A549 (cell line): ENCODE measurements at regions not wholly inside any gene's neighbourhood (a gene's known extent, or its start where the extent isn't known, plus 50 kb on each side); places are given as distances from the start of the nearest gene placed in this dataset.

Experiments used
- ATAC-seq, 2 experiments: fragments of 200-7000 bp in 1 of 2; fragments of >200 bp in 1 of 2; cut with Nextera tagmentation in 1 of 2; cut with Tn5 transposase in 1 of 2; 3 replicates each; pipeline versions ENCODE4 v1.8.0 to v1.9.1; 2018 to 2020; ENCODE audit warnings: mild to moderate bottlenecking in 1 of 2, moderate library complexity in 1 of 2
- CTCF ChIA-PET: fragments of 300-600 bp; sonication (Branson Sonifier 250); formaldehyde crosslinking; extraction: SDS; loops from one replicate; lab custom pipeline; 2021; ENCODE audit warnings: antibody characterized with exemption, inconsistent platforms; lab: Yijun Ruan, JAX
- POLR2A ChIA-PET: fragments of 350-600 bp; formaldehyde crosslinking; extraction: SDS; loops from one replicate; lab custom pipeline; 2021; ENCODE audit warnings: antibody characterized with exemption, inconsistent platforms; lab: Yijun Ruan, JAX
- DNase-seq, 2 experiments: peaks; one replicate each; pipeline versions ENCODE4 v3.0.0 to v3.0.0-alpha.2; 2011 to 2016; ENCODE audit warnings: low read depth in 1 of 2, low spot score in 1 of 2
- FAIRE-seq: peaks from 2 replicates; lab custom pipeline; 2011; peaks lifted over from hg19 to GRCh38; lab: Jason Lieb, UNC
- H3K27ac ChIP-seq, 2 experiments: fragments of >200 bp; sonication (Bioruptor Twin); formaldehyde crosslinking; 3 replicates each; pipeline ENCODE4 v1.5.1; 2016 to 2017
- H3K4me1 ChIP-seq: fragments of >200 bp; sonication (Bioruptor Twin); formaldehyde crosslinking; 3 replicates; pipeline ENCODE4 v1.6.1; 2016
- H3K4me2 ChIP-seq: fragments of >200 bp; sonication (Bioruptor Twin); formaldehyde crosslinking; 3 replicates; pipeline ENCODE4 v1.6.1; 2016
- H3K4me3 ChIP-seq: fragments of >200 bp; sonication (Bioruptor Twin); formaldehyde crosslinking; 3 replicates; pipeline ENCODE4 v1.5.1; 2016
- H3K9me3 ChIP-seq: fragments of >200 bp; sonication (Bioruptor Twin); formaldehyde crosslinking; 3 replicates; pipeline ENCODE4 v1.6.1; 2016
- ATOH8 ChIP-seq: fragments of 250-450 bp; sonication (Bioruptor Pico); IDR thresholded peaks from 2 replicates; pipeline ENCODE4 v1.5.0; 2020; ENCODE audit warnings: low read depth, mild to moderate bottlenecking, moderate library complexity
- E2F6 ChIP-seq: IDR thresholded peaks from 2 replicates; pipeline ENCODE4 v1.6.1; 2012; ENCODE audit warnings: low read depth, borderline replicate concordance
- ESRRA ChIP-seq: fragments of 150-350 bp; IDR thresholded peaks from 2 replicates; pipeline ENCODE4 v1.6.1; 2014; ENCODE audit warnings: mild to moderate bottlenecking, low read length, borderline replicate concordance
- FOSL2 ChIP-seq, 2 experiments: fragments of 450-650 bp in 1 of 2; fragments of >200 bp in 1 of 2; sonication (Bioruptor Twin) in 1 of 2; formaldehyde crosslinking; IDR thresholded peaks; 2 replicates each; pipeline versions ENCODE4 v1.5.0 to v1.6.1; 2016 to 2020; ENCODE audit warnings: mild to moderate bottlenecking in 1 of 2, moderate library complexity in 1 of 2
- FOXS1 ChIP-seq: fragments of 250-450 bp; sonication (Bioruptor Pico); IDR thresholded peaks from 2 replicates; pipeline ENCODE4 v1.5.0; 2020; ENCODE audit warnings: mild to moderate bottlenecking, moderate library complexity
- GATA3 ChIP-seq: IDR thresholded peaks from 2 replicates; pipeline ENCODE4 v1.6.1; 2012; ENCODE audit warnings: borderline replicate concordance
- HDAC2 ChIP-seq: fragments of 200-600 bp; sonication (generic); IDR thresholded peaks from 2 replicates; pipeline ENCODE4 v1.6.1; 2016
- HEYL ChIP-seq: fragments of 250-450 bp; sonication (Bioruptor Pico); IDR thresholded peaks from 2 replicates; pipeline ENCODE4 v1.8.0; 2021; ENCODE audit warnings: mild to moderate bottlenecking, moderate library complexity
- HMGXB4 ChIP-seq: fragments of 250-450 bp; sonication (Bioruptor Pico); IDR thresholded peaks from 2 replicates; pipeline ENCODE4 v1.5.0; 2021; ENCODE audit warnings: mild to moderate bottlenecking, moderate library complexity, borderline replicate concordance
- HOXB5 ChIP-seq: fragments of 250-450 bp; sonication (Bioruptor Pico); IDR thresholded peaks from 2 replicates; pipeline ENCODE4 v1.5.0; 2020; ENCODE audit warnings: mild to moderate bottlenecking, moderate library complexity
- KDM5A ChIP-seq: fragments of 200-600 bp; sonication (generic); IDR thresholded peaks from 2 replicates; pipeline ENCODE4 v1.6.1; 2016; ENCODE audit warnings: antibody characterized with exemption, mild to moderate bottlenecking
- MAX ChIP-seq: IDR thresholded peaks from 2 replicates; pipeline ENCODE4 v1.6.1; 2012
- NFE2L2 ChIP-seq: fragments of 150-350 bp; conservative IDR thresholded peaks from 2 replicates; pipeline ENCODE4 v1.6.1; 2014; ENCODE audit warnings: low read length
- NR3C1 ChIP-seq: fragments of >200 bp; sonication (Bioruptor Twin); formaldehyde crosslinking; IDR thresholded peaks from 3 replicates; pipeline ENCODE4 v1.6.1; 2017
- PBX3 ChIP-seq: IDR thresholded peaks from 2 replicates; pipeline ENCODE4 v1.6.1; 2012
- PHF8 ChIP-seq: fragments of 200-600 bp; sonication (generic); IDR thresholded peaks from 2 replicates; pipeline ENCODE4 v1.6.1; 2016; ENCODE audit warnings: low read depth, mild to moderate bottlenecking, antibody characterized with exemption, moderate library complexity, borderline replicate concordance
- POLR2AphosphoS2 ChIP-seq: conservative IDR thresholded peaks from 2 replicates; pipeline ENCODE4 v1.6.1; 2012; ENCODE audit warnings: low read length, improper control_type of control experiment, inconsistent platforms
- RARB ChIP-seq: fragments of 250-450 bp; sonication (Bioruptor Pico); IDR thresholded peaks from 2 replicates; pipeline ENCODE4 v1.8.0; 2021; ENCODE audit warnings: mild to moderate bottlenecking, moderate library complexity
- REST ChIP-seq: fragments of 200-600 bp; sonication (generic); IDR thresholded peaks from 2 replicates; pipeline ENCODE4 v1.6.1; 2016; ENCODE audit warnings: antibody characterized with exemption, mild to moderate bottlenecking, moderate library complexity
- RFX5 ChIP-seq: fragments of 450-650 bp; IDR thresholded peaks from 2 replicates; pipeline ENCODE4 v1.7.1; 2014; ENCODE audit warnings: antibody characterized with exemption, mild to moderate bottlenecking, moderate library complexity
- RNF2 ChIP-seq: fragments of 200-600 bp; sonication (generic); IDR thresholded peaks from 2 replicates; pipeline ENCODE4 v1.6.1; 2016; ENCODE audit warnings: low read depth, mild to moderate bottlenecking, antibody characterized with exemption, moderate library complexity, borderline replicate concordance
- TP53 ChIP-seq: fragments of 250-450 bp; sonication (Bioruptor Pico); IDR thresholded peaks from 2 replicates; pipeline ENCODE4 v1.5.0; 2021; ENCODE audit warnings: mild to moderate bottlenecking, moderate library complexity
- USF2 ChIP-seq: fragments of 450-650 bp; IDR thresholded peaks from 2 replicates; pipeline ENCODE4 v1.6.1; 2014; ENCODE audit warnings: antibody characterized with exemption
- ZC3H11A ChIP-seq: fragments of 450-650 bp; IDR thresholded peaks from 2 replicates; pipeline ENCODE4 v1.6.1; 2014; ENCODE audit warnings: antibody characterized with exemption, mild to moderate bottlenecking
- ZFP36 ChIP-seq: fragments of 450-650 bp; IDR thresholded peaks from 2 replicates; pipeline ENCODE4 v1.6.1; 2014; ENCODE audit warnings: borderline replicate concordance; ENCODE audit not compliant: partially characterized antibody
- WGBS: methylation state at CpG from one replicate; pipeline ENCODE4 v1.1.6; 2017; ENCODE audit errors: missing lambda C conversion rate; 5-methylcytosine and 5-hydroxymethylcytosine counted together

GRCh38 chr7:68313806-68314205, 1284.5 kb upstream of the AUTS2 start:
- POLR2A ChIA-PET = no interaction called here
- no peak for FAIRE-seq
- H3K27ac ChIP-seq = peak overlapping the region in 1 of 2 experiments; percentile 38; a peak in 4 of 6 replicates
- CTCF ChIA-PET = no interaction called here
- no peaks in the 10 kb centered on the region for H3K9me3 ChIP-seq
- peak in 1 of 2 experiments; percentile 11 for DNase-seq
- TF ChIP-seq FOSL2 (IDR thresholded peaks at IDR 0.05) = no peak
- TF ChIP-seq FOSL2 (CRISPR knock-in tag; IDR thresholded peaks at IDR 0.05) = no peak
- TF ChIP-seq HEYL (CRISPR knock-in tag) = no peak
- TF ChIP-seq MAX = no peak
- no peak for TF ChIP-seq ESRRA
- TF ChIP-seq PBX3 = no peak
- TF ChIP-seq HMGXB4 (CRISPR knock-in tag) = no peak
- TF ChIP-seq RFX5 = no peak
- no peak for TF ChIP-seq HOXB5
- no peak for TF ChIP-seq ZC3H11A
- TF ChIP-seq KDM5A = no peak
- TF ChIP-seq ATOH8 = no peak
- TF ChIP-seq NR3C1 = no peak
- no peak for TF ChIP-seq USF2
- TF ChIP-seq E2F6 = no peak
- no peak for TF ChIP-seq PHF8
- no peak for TF ChIP-seq FOXS1 (CRISPR knock-in tag)
- TF ChIP-seq ZFP36 = no peak
- TF ChIP-seq RNF2 = no peak
- TF ChIP-seq POLR2AphosphoS2 = no peak
- no peak for TF ChIP-seq NFE2L2
- peaks cover 14% of the 10 kb centered on the region; the same call in 2 of the 3 replicates for H3K4me1 ChIP-seq
- no peak overlapping the region for H3K4me3 ChIP-seq
- H3K4me2 ChIP-seq = peak overlapping the region; percentile 38; the same call in 2 of the 3 replicates
- 17% methylated on average over 4 of the region's 4 CpGs for WGBS
- ATAC-seq = no peak

- H3K4me3 ChIP-seq = no peak overlapping the region
- peak overlapping the region; percentile 38; the same call in 2 of the 3 replicates for H3K4me2 ChIP-seq
- no peak for TF ChIP-seq GATA3
- no peak for TF ChIP-seq RARB (CRISPR knock-in tag)
- TF ChIP-seq HDAC2 = no peak
- TF ChIP-seq REST = no peak
- no peak for TF ChIP-seq TP53 (CRISPR knock-in tag)
- H3K9me3 ChIP-seq = no peaks in the 10 kb centered on the region
- WGBS = 39% methylated on average over 8 of the region's 8 CpGs
- ATAC-seq (no peak), DNase-seq (no peak), FAIRE-seq (no peak)
- peaks cover 18% of the 10 kb centered on the region; the same call in 2 of the 3 replicates for H3K4me1 ChIP-seq
- POLR2A ChIA-PET = no interaction called here
- CTCF ChIA-PET = interaction anchor here (0.8 kb wide), 1 partner anchor 9 kb away, joined by 3 read pairs; no protein-coding TSS in a partner anchor
- peak overlapping the region in 1 of 2 experiments; percentile 38; a peak in 3 of 6 replicates for H3K27ac ChIP-seq
Measured at GRCh38 chr7:68314208-68314607, 1284.1 kb upstream of the AUTS2 start.
